HCT116 (cell line): ENCODE measurements at regions not wholly inside any gene's neighbourhood (a gene's known extent, or its start where the extent isn't known, plus 50 kb on each side); places are given as distances from the start of the nearest gene placed in this dataset.

ENCODE experiments used
- ATAC-seq: fragments of 200-7000 bp; cut with Tn5 transposase; 2 replicates; pipeline ENCODE4 v1.9.1; 2020; ENCODE audit warnings: mild to moderate bottlenecking, moderate library complexity
- BruUV-seq: library from RNA; stranded (reverse); fragments of 400-500 nt; replicated peaks from 2 replicates; lab custom pipeline; 2021; lab: Mats Ljungman, UMichigan
- CTCF ChIA-PET: fragments of 300-600 bp; sonication (Branson Sonifier 250); formaldehyde crosslinking; loops from one replicate; lab custom pipeline; 2021; ENCODE audit warnings: antibody characterized with exemption; lab: Charles Lee
- POLR2A ChIA-PET: fragments of 300-600, 350-600 bp; sonication (Branson Sonifier 250); formaldehyde crosslinking; loops from one replicate; lab custom pipeline; 2021; ENCODE audit warnings: antibody characterized with exemption; lab: Charles Lee
- RAD21 ChIA-PET, 2 experiments: fragments of 300-600 bp; sonication (Branson Sonifier 250); formaldehyde crosslinking; loops; one replicate each; lab custom pipeline; 2023; ENCODE audit warnings: low total read pairs in 2 of 2; ENCODE audit not compliant: uncharacterized antibody in 2 of 2, unreplicated experiment in 2 of 2, low non-redundant PET in 1 of 2; lab: Charles Lee
- DNase-seq: peaks from one replicate; pipeline ENCODE4 v3.0.0-alpha.2; 2010; ENCODE audit warnings: low read depth, low spot score
- H2AFZ ChIP-seq: fragments of 200-600 bp; shearing (Covaris generic), sonication (generic); 2 replicates; pipeline ENCODE4 v1.6.1; 2017; ENCODE audit warnings: low read depth, mixed run types, mixed read lengths, antibody characterized with exemption, low read length; ENCODE audit not compliant: poor library complexity, severe bottlenecking
- H3K27ac ChIP-seq: 2 replicates; pipeline ENCODE4 v1.5.1; 2012; ENCODE audit warnings: low read depth, low read length
- H3K27me3 ChIP-seq: fragments of 200-600 bp; sonication (generic); 2 replicates; pipeline ENCODE4 v1.6.1; 2016; ENCODE audit warnings: mixed run types, low read length, mixed read lengths; ENCODE audit not compliant: insufficient read depth
- H3K36me3 ChIP-seq, 2 experiments: fragments of 200-500 bp in 1 of 2; fragments of 200-600 bp in 1 of 2; sonication (Bioruptor generic) in 1 of 2; sonication (generic) in 1 of 2; 2 replicates each; pipeline versions ENCODE4 v1.5.1 to v1.6.1; 2014 to 2016; ENCODE audit warnings: low read length in 2 of 2, inconsistent platforms in 1 of 2, mixed read lengths in 1 of 2, mixed run types in 1 of 2; ENCODE audit not compliant: insufficient read depth in 2 of 2, control insufficient read depth in 1 of 2
- H3K4me1 ChIP-seq, 2 experiments: fragments of 200-600 bp in 1 of 2; sonication (generic) in 1 of 2; 2 replicates each; pipeline versions ENCODE4 v1.5.1 to v1.6.1; 2012 to 2017; ENCODE audit warnings: low read length in 2 of 2, inconsistent platforms in 1 of 2, mild to moderate bottlenecking in 1 of 2, mixed read lengths in 1 of 2, mixed run types in 1 of 2, moderate library complexity in 1 of 2; ENCODE audit not compliant: insufficient read depth in 2 of 2, control insufficient read depth in 1 of 2
- H3K4me2 ChIP-seq: fragments of 200-600 bp; sonication (generic); 2 replicates; pipeline ENCODE4 v1.6.1; 2017; ENCODE audit warnings: mixed run types, low read length, mixed read lengths
- H3K4me3 ChIP-seq, 2 experiments: fragments of 200-600 bp in 1 of 2; sonication (generic) in 1 of 2; replicated peaks in 1 of 2; 2 replicates each; pipeline ENCODE4 v1.5.1; 2011 to 2016; ENCODE audit warnings: low read length in 2 of 2, control low read depth in 1 of 2, low read depth in 1 of 2, mild to moderate bottlenecking in 1 of 2, mixed read lengths in 1 of 2, mixed run types in 1 of 2
- H3K79me2 ChIP-seq: fragments of 200-600 bp; sonication (generic); 2 replicates; pipeline ENCODE4 v1.6.1; 2017; ENCODE audit warnings: mild to moderate bottlenecking, mixed run types, low read length, moderate library complexity, mixed read lengths; ENCODE audit not compliant: insufficient read depth
- H3K9ac ChIP-seq: fragments of 200-600 bp; sonication (generic); 2 replicates; pipeline ENCODE4 v1.6.1; 2016; ENCODE audit warnings: low read length, mixed read lengths
- H3K9me2 ChIP-seq: fragments of 200-600 bp; sonication (generic), shearing (Covaris generic); 2 replicates; pipeline ENCODE4 v1.6.1; 2017; ENCODE audit warnings: mixed run types, mild to moderate bottlenecking, moderate library complexity; ENCODE audit not compliant: insufficient read depth
- H3K9me3 ChIP-seq, 2 experiments: fragments of 200-500 bp in 1 of 2; fragments of 200-600 bp in 1 of 2; sonication (Bioruptor generic) in 1 of 2; sonication (generic) in 1 of 2; 2 replicates each; pipeline ENCODE4 v1.6.1; 2014 to 2017; ENCODE audit warnings: low read length in 2 of 2, mixed read lengths in 2 of 2, inconsistent platforms in 1 of 2, low read depth in 1 of 2, mild to moderate bottlenecking in 1 of 2, mixed run types in 1 of 2, moderate library complexity in 1 of 2; ENCODE audit not compliant: control insufficient read depth in 1 of 2, insufficient read depth in 1 of 2
- H4K20me1 ChIP-seq: fragments of 200-600 bp; sonication (generic), shearing (Covaris generic); 2 replicates; pipeline ENCODE4 v1.6.1; 2017; ENCODE audit warnings: mixed run types, mild to moderate bottlenecking, moderate library complexity; ENCODE audit not compliant: insufficient read depth
- CEBPB ChIP-seq: IDR thresholded peaks from 2 replicates; pipeline ENCODE4 v1.6.1; 2012; ENCODE audit warnings: low read depth
- EZH2phosphoT487 ChIP-seq: fragments of 200-600 bp; IDR thresholded peaks from 2 replicates; pipeline ENCODE4 v1.6.1; 2018; ENCODE audit warnings: antibody characterized with exemption, borderline replicate concordance
- JUND ChIP-seq: IDR thresholded peaks from 2 replicates; pipeline ENCODE4 v1.6.1; 2012
- YY1 ChIP-seq: IDR thresholded peaks from 2 replicates; pipeline ENCODE4 v1.6.1; 2011; ENCODE audit warnings: low read length, low read depth, moderate library complexity, mild to moderate bottlenecking; ENCODE audit not compliant: insufficient replicate concordance; ENCODE audit errors: extremely low read depth
- intact Hi-C: fragments of 100-400 bp; cut with micrococcal nuclease; formaldehyde crosslinking; loops from 2 replicates; pipeline ENCODE4 v1.10.0; 2022

- no peak overlapping the region for H3K27ac ChIP-seq
- H2AFZ ChIP-seq, result no peak overlapping the region
- no peaks in the 10 kb centered on the region for H3K9me3 ChIP-seq
- no peaks in the 10 kb centered on the region for H3K79me2 ChIP-seq
- DNase-seq, result no peak
- ChIA-PET RAD21 (no interaction called here), CTCF (interaction anchor here (1.9 kb wide), 1 partner anchor 14 kb away, joined by 8 read pairs; no protein-coding TSS in a partner anchor), POLR2A (no interaction called here)
- H3K27me3 ChIP-seq, result 0 out of 2 replicates have a peak, but pooled peaks cover 10% of the 10 kb centered on the region
- no peaks in the 10 kb centered on the region for H4K20me1 ChIP-seq
- no peak overlapping the region for H3K4me3 ChIP-seq
- no peaks in the 10 kb centered on the region for H3K36me3 ChIP-seq
- intact Hi-C loops, result no loop called here
- no peaks in the 10 kb centered on the region for H3K4me1 ChIP-seq
- BruUV-seq, result no TSS peak
- H3K9me2 ChIP-seq, result no peaks in the 10 kb centered on the region
- H3K9ac ChIP-seq, result no peak overlapping the region
- H3K4me2 ChIP-seq, result no peak overlapping the region
- no peak for TF ChIP-seq EZH2phosphoT487
- TF ChIP-seq, all 23 proteins: peak for 0
- ATAC-seq, result no peak
These were observed 298.2 kb downstream of the CCSER2 start for GRCh38 chr10:84626397-84627087.

GRCh38 chr10:84632866-84633265 is 304.5 kb downstream of the CCSER2 start:
- Histone ChIP-seq H3K27me3 (no peaks in the 10 kb centered on the region), H2AFZ (no peak overlapping the region), H3K4me3 (no peak overlapping the region), H3K9me3 (no peaks in the 10 kb centered on the region), H4K20me1 (no peaks in the 10 kb centered on the region), H3K9me2 (no peaks in the 10 kb centered on the region), H3K4me1 (peaks cover 0 to 9% of the 10 kb centered on the region in 2 experiments; a peak in 2 of 4 replicates), H3K9ac (no peak overlapping the region), H3K4me2 (peak overlapping the region; percentile 33; the same call in 1 of the 2 replicates), H3K27ac (no peak overlapping the region), H3K79me2 (no peaks in the 10 kb centered on the region), H3K36me3 (no peaks in the 10 kb centered on the region)
- intact Hi-C loops, result no loop called here
- ChIA-PET CTCF (interaction anchor here (1.2 to 1.3 kb wide), 2 partner anchors 19 to 33 kb away, joined by 4 to 8 read pairs; no protein-coding TSS in a partner anchor), POLR2A (no interaction called here), RAD21 (no interaction called here)
- ATAC-seq (peak; percentile 67), DNase-seq (peak; percentile 15)
- TF ChIP-seq JUND (0 out of 2 replicates have a peak, but pooled peaks have one; percentile 43), CEBPB (0 out of 2 replicates have a peak, but pooled peaks have one; percentile 13), YY1 (no peak)
- no TSS peak for BruUV-seq
